ENCODE measurements at regions not wholly inside any gene's neighbourhood (a gene's known extent, or its start where the extent isn't known, plus 50 kb on each side); places are given as distances from the start of the nearest gene placed in this dataset.

- intact Hi-C loops (cut with micrococcal nuclease), result no loop called here
- H3K4me3 Mint-ChIP-seq, result no peak overlapping the region
- H3K4me3 ChIP-seq (ENCODE audit: low read length), result no peak overlapping the region
- no peaks in the 10 kb centered on the region for H3K4me1 ChIP-seq (ENCODE audit: control insufficient read depth in 2 of 2, insufficient read depth in 2 of 2, low read length in 2 of 2)
- peaks cover 6 to 22% (median 13%) of the 10 kb centered on the region in 5 donors for H3K27me3 Mint-ChIP-seq
- peaks cover 0 to 6% (median 0%) of the 10 kb centered on the region in 11 donors for H3K9me3 Mint-ChIP-seq
- CTCF ChIA-PET, result no interaction called here
- H3K27ac ChIP-seq (ENCODE audit: low read depth, low read length), result no peak overlapping the region
- no peaks in the 10 kb centered on the region for H3K27me3 ChIP-seq (ENCODE audit: control insufficient read depth in 2 of 2, insufficient read depth in 2 of 2, low read length in 2 of 2)
- ATAC-seq (no peak), DNase-seq (no peak)
- H3K27ac Mint-ChIP-seq, result no peak overlapping the region
- H3K9me3 ChIP-seq (ENCODE audit: control insufficient read depth in 2 of 3, low read length in 3 of 3), result no peaks in the 10 kb centered on the region
- H3K36me3 ChIP-seq (ENCODE audit: control insufficient read depth in 2 of 3, insufficient read depth in 3 of 3, low read length in 3 of 3), result no peaks in the 10 kb centered on the region
- no peaks in the 10 kb centered on the region for H3K4me1 Mint-ChIP-seq
- POLR2A ChIA-PET, result no interaction called here
- H3K36me3 Mint-ChIP-seq, result no peaks in the 10 kb centered on the region
Measured at GRCh38 chr4:144360146-144360793, 219.8 kb upstream of the GYPA start.

- intact Hi-C loops (cut with micrococcal nuclease), result no loop called here
- no peaks in the 10 kb centered on the region for H3K27me3 ChIP-seq (ENCODE audit: control insufficient read depth in 2 of 2, insufficient read depth in 2 of 2, low read length in 2 of 2)
- H3K36me3 ChIP-seq (ENCODE audit: control insufficient read depth in 2 of 3, insufficient read depth in 3 of 3, low read length in 3 of 3), result no peaks in the 10 kb centered on the region
- Mint-ChIP-seq H3K27me3 (peaks cover 0 to 11% (median under 1%) of the 10 kb centered on the region in 5 donors), H3K9me3 (peaks cover 0 to 6% (median 0%) of the 10 kb centered on the region in 11 donors), H3K4me3 (no peak overlapping the region), H3K27ac (no peak overlapping the region), H3K36me3 (no peaks in the 10 kb centered on the region), H3K4me1 (no peaks in the 10 kb centered on the region)
- ATAC-seq (no peak), DNase-seq (no peak)
- no peaks in the 10 kb centered on the region for H3K4me1 ChIP-seq (ENCODE audit: control insufficient read depth in 2 of 2, insufficient read depth in 2 of 2, low read length in 2 of 2)
- POLR2A ChIA-PET, result no interaction called here
- H3K9me3 ChIP-seq (ENCODE audit: control insufficient read depth in 2 of 3, low read length in 3 of 3), result no peaks in the 10 kb centered on the region
- no peak overlapping the region for H3K4me3 ChIP-seq (ENCODE audit: low read length)
- CTCF ChIA-PET, result no interaction called here
- no peak overlapping the region for H3K27ac ChIP-seq (ENCODE audit: low read depth, low read length)
Measured at GRCh38 chr4:144362366-144362765, 221.8 kb upstream of the GYPA start.

- H3K27ac ChIP-seq (ENCODE audit: low read depth, low read length), result no peak overlapping the region
- no peaks in the 10 kb centered on the region for H3K4me1 Mint-ChIP-seq
- ATAC-seq, result no peak
- no peaks in the 10 kb centered on the region for H3K9me3 ChIP-seq (ENCODE audit: control insufficient read depth in 2 of 3, low read length in 3 of 3)
- H3K36me3 ChIP-seq (ENCODE audit: control insufficient read depth in 2 of 3, insufficient read depth in 3 of 3, low read length in 3 of 3), result no peaks in the 10 kb centered on the region
- no peaks in the 10 kb centered on the region for H3K27me3 ChIP-seq (ENCODE audit: control insufficient read depth in 2 of 2, insufficient read depth in 2 of 2, low read length in 2 of 2)
- CTCF ChIA-PET, result no interaction called here
- DNase-seq, result no peak
- H3K36me3 Mint-ChIP-seq, result no peaks in the 10 kb centered on the region
- H3K27me3 Mint-ChIP-seq, result peaks cover 0 to 11% (median 0%) of the 10 kb centered on the region in 5 donors
- H3K27ac Mint-ChIP-seq, result no peak overlapping the region
- no peak overlapping the region for H3K4me3 Mint-ChIP-seq
- POLR2A ChIA-PET, result no interaction called here
- H3K4me1 ChIP-seq (ENCODE audit: control insufficient read depth in 2 of 2, insufficient read depth in 2 of 2, low read length in 2 of 2), result no peaks in the 10 kb centered on the region
- intact Hi-C loops (cut with micrococcal nuclease), result no loop called here
- peaks cover 0 to 6% (median 0%) of the 10 kb centered on the region in 11 donors for H3K9me3 Mint-ChIP-seq
- H3K4me3 ChIP-seq (ENCODE audit: low read length), result no peak overlapping the region
Measured at GRCh38 chr4:144363890-144364289, 223.4 kb upstream of the GYPA start.

- ATAC-seq (no peak), DNase-seq (no peak)
- POLR2A ChIA-PET, result no interaction called here
- no peak overlapping the region for H3K4me3 ChIP-seq (ENCODE audit: low read length)
- Mint-ChIP-seq H3K9me3 (peaks cover 0 to 4% (median 0%) of the 10 kb centered on the region in 11 donors), H3K4me3 (no peak overlapping the region), H3K27ac (no peak overlapping the region), H3K36me3 (no peaks in the 10 kb centered on the region), H3K27me3 (peaks cover 0 to 6% (median 0%) of the 10 kb centered on the region in 5 donors), H3K4me1 (no peaks in the 10 kb centered on the region)
- no peaks in the 10 kb centered on the region for H3K27me3 ChIP-seq (ENCODE audit: control insufficient read depth in 2 of 2, insufficient read depth in 2 of 2, low read length in 2 of 2)
- no peaks in the 10 kb centered on the region for H3K36me3 ChIP-seq (ENCODE audit: control insufficient read depth in 2 of 3, insufficient read depth in 3 of 3, low read length in 3 of 3)
- CTCF ChIA-PET, result no interaction called here
- no peak overlapping the region for H3K27ac ChIP-seq (ENCODE audit: low read depth, low read length)
- intact Hi-C loops (cut with micrococcal nuclease), result no loop called here
- no peaks in the 10 kb centered on the region for H3K4me1 ChIP-seq (ENCODE audit: control insufficient read depth in 2 of 2, insufficient read depth in 2 of 2, low read length in 2 of 2)
- no peaks in the 10 kb centered on the region for H3K9me3 ChIP-seq (ENCODE audit: control insufficient read depth in 2 of 3, low read length in 3 of 3)
Measured at GRCh38 chr4:144366425-144366824, 225.9 kb upstream of the GYPA start.

GRCh38 chr4:144371485-144371884 lies 231.0 kb upstream of the GYPA start:
- H3K27ac ChIP-seq (ENCODE audit: low read depth, low read length), result no peak overlapping the region
- no peak overlapping the region for H3K4me3 Mint-ChIP-seq

GRCh38 chr4:144374065-144374464 lies 233.5 kb upstream of the GYPA start:
- H3K4me3 Mint-ChIP-seq, result no peak overlapping the region
- no peaks in the 10 kb centered on the region for H3K4me1 ChIP-seq (ENCODE audit: control insufficient read depth in 2 of 2, insufficient read depth in 2 of 2, low read length in 2 of 2)
- no peaks in the 10 kb centered on the region for H3K9me3 ChIP-seq (ENCODE audit: control insufficient read depth in 2 of 3, low read length in 3 of 3)
- no peaks in the 10 kb centered on the region for H3K36me3 ChIP-seq (ENCODE audit: control insufficient read depth in 2 of 3, insufficient read depth in 3 of 3, low read length in 3 of 3)
- DNase-seq (no peak), ATAC-seq (no peak)
- no peaks in the 10 kb centered on the region for H3K4me1 Mint-ChIP-seq
- H3K27me3 ChIP-seq (ENCODE audit: control insufficient read depth in 2 of 2, insufficient read depth in 2 of 2, low read length in 2 of 2), result no peaks in the 10 kb centered on the region
- H3K27ac ChIP-seq (ENCODE audit: low read depth, low read length), result no peak overlapping the region
- intact Hi-C loops (cut with micrococcal nuclease), result no loop called here
- H3K9me3 Mint-ChIP-seq, result no peaks in the 10 kb centered on the region
- no peaks in the 10 kb centered on the region for H3K36me3 Mint-ChIP-seq
- POLR2A ChIA-PET, result no interaction called here
- no peak overlapping the region for H3K27ac Mint-ChIP-seq
- peaks cover 0 to 3% (median 0%) of the 10 kb centered on the region in 5 donors for H3K27me3 Mint-ChIP-seq
- CTCF ChIA-PET, result no interaction called here
- no peak overlapping the region for H3K4me3 ChIP-seq (ENCODE audit: low read length)

More at GRCh38 chr4:144371485-144371884, 231.0 kb upstream of the GYPA start:
- no peak overlapping the region for H3K27ac Mint-ChIP-seq
- no peaks in the 10 kb centered on the region for H3K36me3 ChIP-seq (ENCODE audit: control insufficient read depth in 2 of 3, insufficient read depth in 3 of 3, low read length in 3 of 3)
- H3K27me3 Mint-ChIP-seq, result no peaks in the 10 kb centered on the region
- peaks cover 0 to 4% (median 0%) of the 10 kb centered on the region in 11 donors for H3K9me3 Mint-ChIP-seq
- no peaks in the 10 kb centered on the region for H3K27me3 ChIP-seq (ENCODE audit: control insufficient read depth in 2 of 2, insufficient read depth in 2 of 2, low read length in 2 of 2)
- CTCF ChIA-PET, result no interaction called here
- no peaks in the 10 kb centered on the region for H3K4me1 ChIP-seq (ENCODE audit: control insufficient read depth in 2 of 2, insufficient read depth in 2 of 2, low read length in 2 of 2)
- H3K4me1 Mint-ChIP-seq, result no peaks in the 10 kb centered on the region
- no peak for DNase-seq
- no peak overlapping the region for H3K4me3 ChIP-seq (ENCODE audit: low read length)
- no peaks in the 10 kb centered on the region for H3K9me3 ChIP-seq (ENCODE audit: control insufficient read depth in 2 of 3, low read length in 3 of 3)
- no peak for ATAC-seq
- intact Hi-C loops (cut with micrococcal nuclease), result no loop called here
- H3K36me3 Mint-ChIP-seq, result no peaks in the 10 kb centered on the region
- POLR2A ChIA-PET, result no interaction called here

GRCh38 chr4:144376866-144377265 lies 236.3 kb upstream of the GYPA start:
- H3K4me3 ChIP-seq (ENCODE audit: low read length), result no peak overlapping the region
- no peak overlapping the region for H3K27ac ChIP-seq (ENCODE audit: low read depth, low read length)
- no peaks in the 10 kb centered on the region for H3K27me3 ChIP-seq (ENCODE audit: control insufficient read depth in 2 of 2, insufficient read depth in 2 of 2, low read length in 2 of 2)
- H3K4me3 Mint-ChIP-seq, result no peak overlapping the region
- H3K9me3 Mint-ChIP-seq, result no peaks in the 10 kb centered on the region
- intact Hi-C loops (cut with micrococcal nuclease), result no loop called here
- peaks cover 0 to 3% (median 0%) of the 10 kb centered on the region in 5 donors for H3K27me3 Mint-ChIP-seq
- no peak overlapping the region for H3K27ac Mint-ChIP-seq
- H3K4me1 ChIP-seq (ENCODE audit: control insufficient read depth in 2 of 2, insufficient read depth in 2 of 2, low read length in 2 of 2), result no peaks in the 10 kb centered on the region
- H3K36me3 ChIP-seq (ENCODE audit: control insufficient read depth in 2 of 3, insufficient read depth in 3 of 3, low read length in 3 of 3), result no peaks in the 10 kb centered on the region
- H3K4me1 Mint-ChIP-seq, result no peaks in the 10 kb centered on the region
- ChIA-PET POLR2A (no interaction called here), CTCF (no interaction called here)
- H3K36me3 Mint-ChIP-seq, result no peaks in the 10 kb centered on the region
- H3K9me3 ChIP-seq (ENCODE audit: control insufficient read depth in 2 of 3, low read length in 3 of 3), result no peaks in the 10 kb centered on the region
- DNase-seq, result no peak
- no peak for ATAC-seq

Data from naive thymus-derived CD4-positive, alpha-beta T cell (primary cell).